ENCODE measurements at regions not wholly inside any gene's neighbourhood (a gene's known extent, or its start where the extent isn't known, plus 50 kb on each side); places are given as distances from the start of the nearest gene placed in this dataset.
"Not testable (repeated sequence)": the region's sequence is repeated elsewhere in the genome, so short reads cannot be mapped to it uniquely, and the experiment has no call there.

DNA sequence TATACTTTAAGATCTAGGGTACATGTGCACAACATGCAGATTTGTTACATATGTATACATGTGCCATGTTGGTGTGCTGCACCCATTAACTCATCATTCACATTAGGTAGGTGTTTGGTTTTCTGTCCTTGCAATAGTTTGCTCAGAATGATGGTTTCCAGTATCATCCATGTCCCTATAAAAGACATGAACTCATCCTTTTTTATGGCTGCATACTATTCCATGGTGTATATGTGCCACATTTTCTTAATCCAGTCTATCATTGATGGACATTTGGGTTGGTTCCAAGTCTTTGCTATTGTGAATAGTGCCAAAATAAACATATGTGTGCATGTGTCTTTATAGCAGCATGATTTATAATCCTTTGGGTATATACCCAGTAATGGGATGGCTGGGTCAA is 747.1 kb upstream of the MEF2C start:
- not testable (repeated sequence) for DNase-seq (ENCODE audit: low spot score)

DNA sequence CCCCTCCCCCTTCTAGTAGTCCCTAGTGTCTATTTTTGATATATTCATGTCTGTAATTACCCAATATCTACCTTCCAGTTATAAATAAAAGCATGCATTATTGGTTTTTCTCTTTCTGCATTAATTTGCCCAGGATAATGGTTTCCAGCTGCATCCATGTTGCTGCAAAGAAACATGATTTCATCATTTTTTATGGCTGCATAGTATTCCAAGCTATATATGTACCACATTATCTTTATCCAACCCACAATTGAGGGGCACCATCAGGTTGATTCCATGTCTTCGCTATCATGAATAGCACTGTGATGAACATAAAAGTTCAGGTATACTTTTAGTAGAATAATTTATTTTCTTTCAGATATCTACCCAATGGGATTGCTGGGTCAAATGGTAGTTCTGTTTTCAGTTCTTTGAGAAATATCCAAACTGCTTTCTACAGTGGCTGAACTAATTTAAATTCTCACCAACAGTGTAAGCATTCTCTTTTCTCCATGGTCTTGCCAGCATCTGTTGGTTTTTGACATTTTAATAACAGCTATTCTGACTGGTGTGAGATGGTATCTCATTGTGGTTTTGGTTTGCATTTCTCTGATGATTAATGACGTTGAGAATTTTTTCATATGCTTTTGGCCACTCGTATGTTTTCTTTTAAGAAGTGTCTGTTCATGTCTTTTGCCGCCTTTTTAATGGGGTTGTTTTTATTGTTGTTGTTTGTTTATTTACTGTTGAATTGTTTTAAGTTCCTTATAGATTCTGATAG is 746.1 kb upstream of the MEF2C start:
- no peak for DNase-seq (ENCODE audit: low spot score)

DNA sequence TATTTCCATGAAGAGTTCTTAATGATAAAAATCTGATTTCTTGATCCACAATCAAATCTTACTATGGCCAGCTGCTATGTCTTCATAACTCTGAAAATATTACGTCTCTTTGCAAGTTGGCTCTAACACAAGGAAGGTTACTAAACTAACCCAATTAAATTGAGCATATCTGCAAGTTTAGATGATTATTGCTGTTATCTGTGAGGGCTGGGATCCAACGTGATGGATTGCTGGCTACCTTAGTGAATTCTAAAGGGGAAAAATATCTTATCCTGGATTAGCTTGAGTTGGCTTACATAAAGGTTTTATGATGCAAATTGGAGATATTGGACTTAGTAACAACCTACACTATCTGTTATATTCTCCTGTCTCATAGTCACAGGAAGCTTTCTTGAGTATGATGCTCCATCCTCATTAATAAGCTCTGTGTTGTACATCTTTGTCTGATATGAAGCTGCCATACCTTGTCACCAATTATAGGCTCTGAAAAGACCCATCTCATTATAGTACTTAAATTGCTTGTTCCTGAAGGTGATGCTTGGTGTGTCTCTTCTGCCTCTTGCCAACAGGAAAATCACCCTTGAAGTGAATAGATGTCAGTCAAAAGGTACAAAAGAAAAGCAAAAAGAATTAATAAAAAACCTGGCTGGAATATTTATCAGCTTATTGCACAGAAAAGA is 733.0 kb upstream of the MEF2C start:
- no peak for DNase-seq (ENCODE audit: low spot score)

DNA sequence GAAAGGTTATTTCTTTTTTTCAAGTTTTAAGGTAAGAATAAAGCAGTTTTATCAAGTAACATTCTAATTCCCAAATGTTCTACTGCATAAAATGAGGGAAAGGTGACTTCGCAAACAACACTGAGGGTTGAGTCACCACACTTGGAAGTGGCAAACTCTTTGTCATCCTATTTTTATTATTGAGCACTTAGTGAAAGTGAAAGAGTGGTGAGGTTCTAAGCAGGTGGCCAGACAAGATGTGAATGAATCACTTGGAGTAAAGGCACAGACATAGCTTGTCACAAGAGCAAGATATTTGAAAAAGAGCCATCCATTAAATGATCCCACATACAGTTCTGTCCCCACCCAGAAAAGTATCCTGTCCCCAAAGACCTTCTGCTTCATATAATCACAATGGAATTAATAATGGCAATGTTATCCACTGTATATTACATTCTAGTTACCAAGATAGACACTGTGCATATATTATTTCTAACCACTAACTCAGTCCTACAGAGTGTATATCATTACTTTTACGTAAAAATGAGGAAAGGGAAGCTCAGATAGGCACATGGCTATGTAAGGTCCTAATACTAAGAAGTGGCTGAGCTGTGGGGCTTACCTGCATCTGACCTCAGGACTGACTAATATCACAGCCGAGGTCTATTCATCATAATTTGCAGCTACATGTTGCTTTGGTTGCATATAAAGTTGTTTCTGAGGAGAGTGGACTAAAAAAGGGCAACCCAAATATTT is 730.4 kb upstream of the MEF2C start:
- no peak for DNase-seq (ENCODE audit: low spot score)

DNA sequence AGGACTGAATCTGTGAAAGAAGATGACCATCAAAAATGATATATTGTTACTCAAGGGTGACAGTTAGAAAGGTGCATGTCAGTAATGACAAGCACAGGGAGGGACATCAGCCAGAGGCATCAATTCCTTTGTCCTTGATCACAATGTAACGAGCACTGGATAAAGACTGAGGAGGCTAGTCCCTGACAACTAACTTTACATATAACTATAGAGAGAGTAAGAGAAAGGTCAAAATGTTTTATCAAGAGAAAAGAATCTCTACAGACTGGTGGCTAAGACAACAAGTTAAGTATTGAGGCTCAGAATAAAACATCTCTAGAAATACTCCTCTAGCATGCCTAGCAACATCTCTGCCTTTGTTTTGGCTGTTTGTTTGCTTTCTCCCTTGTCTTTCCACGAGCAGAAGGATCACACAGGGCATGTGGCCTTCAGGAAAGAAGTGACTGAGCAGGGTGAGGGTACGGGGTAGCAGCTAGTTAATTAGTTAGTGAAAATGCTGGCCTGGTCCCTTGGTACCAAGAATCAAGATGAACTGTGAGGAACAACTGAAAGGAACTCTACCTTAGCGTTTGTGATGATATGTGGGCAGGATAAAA is 724.1 kb upstream of the MEF2C start:
- DNase-seq (ENCODE audit: low spot score): no peak

DNA sequence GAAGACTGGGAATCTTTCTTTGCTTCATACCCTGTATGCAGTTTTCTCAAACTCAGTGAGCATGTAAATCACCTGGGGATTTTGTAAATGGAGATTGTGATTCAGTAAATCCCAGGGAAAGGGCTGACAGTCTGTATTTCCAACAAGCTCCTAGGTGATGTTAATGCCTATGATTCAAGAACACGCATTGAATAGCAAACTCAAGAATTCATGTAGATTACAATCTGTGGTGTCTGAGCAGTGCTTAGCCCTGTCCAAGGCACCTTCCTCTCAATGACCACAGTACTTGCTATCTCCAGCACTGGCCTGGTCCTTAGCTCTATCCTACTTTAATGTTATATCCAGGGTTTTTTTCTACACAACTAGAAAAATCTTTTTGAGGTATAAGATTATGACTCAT is 721.4 kb upstream of the MEF2C start:
- no peak for DNase-seq (ENCODE audit: low spot score)

DNA sequence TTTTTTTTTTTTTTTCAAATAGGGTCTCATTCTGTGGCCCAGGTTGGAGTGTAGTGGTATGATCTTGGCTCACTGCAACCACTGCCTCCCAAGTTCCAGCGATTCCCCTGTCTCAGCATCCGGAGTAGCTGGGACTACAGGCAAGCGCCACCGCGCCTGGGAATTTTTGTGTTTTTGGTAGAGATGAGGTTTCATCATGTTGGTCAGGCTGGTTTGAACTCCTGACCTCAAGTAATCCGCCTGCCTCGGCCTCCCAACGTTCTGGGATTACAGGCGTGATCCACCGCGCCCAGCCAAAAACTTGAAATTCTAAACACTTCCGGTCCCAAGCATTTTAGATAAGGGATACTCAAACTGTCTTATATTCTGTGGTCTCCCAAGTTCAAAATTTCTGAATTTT is 718.9 kb upstream of the MEF2C start:
- no peak for DNase-seq (ENCODE audit: low spot score)

DNA sequence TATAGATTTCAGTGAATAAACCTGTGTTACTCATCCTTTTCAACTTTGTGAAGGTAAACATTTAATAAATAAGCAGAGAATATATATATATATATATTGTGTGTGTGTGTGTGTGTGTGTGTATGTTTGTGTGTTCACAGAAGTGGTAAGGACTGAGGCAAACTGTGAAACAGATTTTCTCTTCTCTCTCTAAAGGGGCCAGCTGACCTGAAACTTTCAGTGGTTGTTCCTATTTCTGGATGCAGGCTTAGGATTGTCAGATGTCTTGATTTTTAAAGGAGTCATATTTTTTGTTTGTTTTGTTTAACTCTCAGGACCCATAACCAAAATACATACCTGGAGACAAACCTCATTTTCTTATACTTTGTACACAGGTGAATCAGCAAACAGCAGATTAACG is 714.9 kb upstream of the MEF2C start:
- DNase-seq (ENCODE audit: low spot score): no peak

DNA sequence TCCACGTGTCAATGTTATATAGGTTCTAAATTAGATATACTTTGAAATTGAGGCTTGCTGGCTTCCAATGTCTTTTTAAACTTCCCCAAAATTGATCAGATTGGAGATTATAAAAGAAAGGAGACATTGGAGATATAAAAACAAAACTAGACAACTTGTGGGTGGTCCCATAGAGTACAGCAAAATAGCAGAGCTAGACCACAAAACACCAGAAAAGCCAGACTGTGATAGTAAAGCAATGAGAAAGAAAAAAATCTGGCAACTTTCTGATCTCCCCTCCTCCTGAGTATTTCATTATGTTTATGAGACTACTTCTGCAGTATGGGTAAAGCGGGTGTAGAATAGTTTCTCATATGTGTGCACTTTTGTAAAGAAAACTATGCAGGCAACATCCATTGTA is 713.8 kb upstream of the MEF2C start:
- no peak for DNase-seq (ENCODE audit: low spot score)

DNA sequence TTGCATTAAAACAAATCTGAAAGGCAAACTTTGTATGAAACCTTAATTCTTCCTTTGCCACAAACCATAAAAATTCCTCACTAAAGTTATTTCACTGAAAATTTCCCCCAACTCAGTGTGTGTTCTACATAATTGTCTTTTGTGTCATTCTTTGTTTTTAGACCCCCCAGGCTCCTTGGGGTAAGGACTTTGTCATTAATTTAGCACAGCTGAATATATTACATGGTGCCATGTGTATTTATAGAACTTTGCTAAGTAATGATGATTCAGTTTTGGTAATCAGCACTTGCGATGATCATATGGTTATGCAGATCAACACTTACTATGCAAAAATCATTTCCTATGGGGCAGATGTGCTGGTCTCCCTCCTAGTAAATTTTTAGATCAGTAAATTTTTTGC is 712.1 kb upstream of the MEF2C start:
- DNase-seq (ENCODE audit: low spot score): peak; percentile 4

DNA sequence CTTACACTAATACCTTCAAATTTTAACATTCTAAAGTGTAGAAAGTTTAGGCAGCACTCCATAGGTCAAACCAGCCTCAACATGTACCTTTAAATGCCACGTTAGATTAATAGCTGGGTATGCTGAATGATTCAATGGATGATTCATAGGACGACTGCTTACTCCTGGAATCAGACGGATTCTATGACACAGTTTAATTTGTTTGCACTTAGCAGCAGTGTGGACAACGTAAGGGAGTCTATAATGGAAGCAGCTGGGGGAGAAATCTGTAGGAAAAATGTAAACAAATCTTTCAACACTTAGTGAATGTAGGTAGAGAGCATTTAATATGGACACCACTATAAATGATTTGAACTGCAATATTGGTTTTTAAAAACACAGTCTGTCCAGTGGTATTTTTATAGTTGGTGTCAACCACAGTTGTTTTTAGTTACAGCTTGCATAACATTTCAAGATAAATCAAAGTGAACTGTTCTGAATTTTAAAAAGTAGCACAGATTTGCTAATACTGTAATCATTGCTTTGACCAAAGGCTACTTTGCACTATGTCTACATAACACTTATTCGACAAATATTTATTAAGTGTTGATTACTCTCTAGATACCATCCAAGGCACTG is 701.5 kb upstream of the MEF2C start:
- DNase-seq (ENCODE audit: low spot score): peak; percentile 48

DNA sequence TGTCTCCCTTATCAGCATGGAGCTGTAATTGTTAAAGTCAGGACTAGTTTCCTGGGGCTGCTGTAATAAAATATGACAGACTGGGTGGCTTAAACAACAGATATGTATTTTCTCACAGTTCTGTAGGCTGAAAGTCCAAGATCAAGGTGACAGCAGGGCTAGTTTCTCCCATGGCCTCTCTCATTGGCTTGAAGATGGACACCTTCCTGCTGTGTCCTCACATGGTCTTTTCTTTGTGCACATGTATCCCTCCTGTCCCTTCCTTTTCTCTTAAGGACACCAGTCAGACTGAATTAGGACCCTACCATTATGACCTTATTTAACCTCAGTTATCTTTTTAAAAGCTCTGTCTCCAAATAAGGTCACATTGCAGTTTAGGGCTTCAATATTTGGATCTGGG is 700.5 kb upstream of the MEF2C start:
- DNase-seq (ENCODE audit: low spot score): no peak

DNA sequence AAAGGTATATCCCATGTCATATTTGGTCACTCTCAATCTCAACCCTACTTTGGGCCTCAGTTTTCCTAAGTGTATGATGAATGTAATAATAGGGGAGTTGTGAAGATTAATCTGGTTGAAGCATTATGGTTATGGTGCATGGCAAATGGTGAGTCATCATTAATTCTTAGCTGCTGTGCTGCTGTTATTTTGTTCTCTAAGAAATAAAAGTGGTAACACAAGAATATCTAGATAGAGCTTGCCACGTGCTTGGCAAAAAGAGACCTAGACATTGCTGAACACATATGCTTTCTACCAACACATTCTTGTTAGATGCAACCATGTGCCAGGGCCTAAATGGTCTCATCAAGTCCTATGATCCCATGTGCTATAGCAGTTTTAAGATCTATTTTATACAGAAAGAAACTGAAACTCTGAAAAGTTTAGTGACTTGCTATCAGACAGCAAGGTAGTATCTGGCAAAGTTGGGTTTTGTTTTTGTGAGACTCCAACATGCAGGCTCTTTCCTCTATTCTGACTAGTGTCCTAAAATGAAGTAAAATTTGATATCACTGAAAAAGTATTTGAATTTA is 699.9 kb upstream of the MEF2C start:
- no peak for DNase-seq (ENCODE audit: low spot score)

DNA sequence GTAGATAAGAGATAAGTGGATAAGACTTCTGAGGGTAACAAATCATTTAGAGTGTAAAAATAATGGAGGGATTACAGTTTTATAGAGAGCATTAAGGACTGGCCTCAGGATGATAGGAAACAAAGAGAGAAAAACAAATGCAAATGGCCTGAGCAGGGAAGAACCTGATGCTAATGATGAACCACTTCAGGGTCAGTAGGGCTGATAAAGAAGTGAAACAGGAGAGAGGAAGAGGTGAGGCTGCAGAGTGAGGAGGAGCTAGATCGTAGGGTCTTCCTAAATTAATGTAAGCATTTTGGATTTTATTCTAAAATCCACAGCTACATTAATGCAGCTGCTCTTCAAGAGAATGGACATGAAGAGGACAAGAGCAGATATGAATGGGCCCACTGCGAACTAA is 698.0 kb upstream of the MEF2C start:
- DNase-seq (ENCODE audit: low spot score): no peak

DNA sequence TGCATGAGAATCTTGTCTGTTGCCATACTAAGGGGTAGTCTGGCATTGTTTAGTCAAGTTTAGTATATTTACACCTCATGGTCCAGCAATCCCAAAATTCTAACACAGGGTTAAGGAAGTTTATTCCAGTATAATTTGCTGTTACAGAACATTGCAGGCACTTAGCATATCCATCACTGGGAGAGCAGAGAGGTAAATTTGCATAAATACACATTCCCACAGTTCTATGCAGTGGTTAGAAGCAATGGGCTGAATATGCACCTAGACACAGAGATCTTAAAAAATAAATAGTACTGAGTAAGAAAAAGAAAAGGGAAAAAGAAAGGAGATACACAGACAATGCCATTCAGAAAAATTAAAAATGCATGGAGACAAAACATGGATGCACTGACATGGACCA is 692.3 kb upstream of the MEF2C start:
- no peak for DNase-seq (ENCODE audit: low spot score)

DNA sequence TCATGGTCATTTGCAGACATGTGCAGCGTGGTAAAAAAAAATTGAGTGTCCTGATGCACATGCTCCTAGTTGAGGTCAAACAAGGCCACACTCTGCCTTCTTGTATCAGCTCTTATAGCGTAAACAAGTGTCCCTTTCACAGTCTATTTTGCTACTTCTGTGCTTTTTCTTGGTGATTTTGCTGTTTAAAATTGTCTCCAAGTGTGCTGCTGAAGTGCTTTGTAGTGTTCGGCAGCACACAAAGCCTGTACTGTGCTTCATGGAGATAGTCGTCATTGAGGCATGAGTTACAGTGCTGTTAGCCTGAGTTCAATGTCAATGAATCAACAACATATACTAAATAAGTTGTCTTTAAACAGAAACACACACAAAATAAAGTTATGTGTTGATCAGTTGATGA is 690.4 kb upstream of the MEF2C start:
- no peak for DNase-seq (ENCODE audit: low spot score)

DNA sequence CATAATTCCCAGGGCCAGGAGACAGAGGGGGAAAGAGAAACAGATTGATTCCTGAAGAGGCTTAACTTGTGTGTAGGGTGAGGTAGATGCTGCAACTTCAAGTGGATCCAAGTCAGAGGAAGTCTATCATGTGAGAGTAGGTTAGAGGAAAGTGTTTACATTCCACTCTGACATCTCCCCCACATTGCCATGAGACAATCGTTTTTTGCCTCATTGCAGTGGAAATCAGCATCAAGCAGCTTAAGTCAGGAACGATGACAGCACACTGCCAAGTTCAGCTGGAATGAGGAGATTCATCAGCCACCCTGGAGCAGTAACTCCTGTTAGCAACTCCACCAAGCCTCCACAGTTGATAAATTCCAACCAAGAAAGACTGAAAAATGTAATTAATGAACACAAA is 689.7 kb upstream of the MEF2C start:
- DNase-seq (ENCODE audit: low spot score): peak; percentile 44

DNA sequence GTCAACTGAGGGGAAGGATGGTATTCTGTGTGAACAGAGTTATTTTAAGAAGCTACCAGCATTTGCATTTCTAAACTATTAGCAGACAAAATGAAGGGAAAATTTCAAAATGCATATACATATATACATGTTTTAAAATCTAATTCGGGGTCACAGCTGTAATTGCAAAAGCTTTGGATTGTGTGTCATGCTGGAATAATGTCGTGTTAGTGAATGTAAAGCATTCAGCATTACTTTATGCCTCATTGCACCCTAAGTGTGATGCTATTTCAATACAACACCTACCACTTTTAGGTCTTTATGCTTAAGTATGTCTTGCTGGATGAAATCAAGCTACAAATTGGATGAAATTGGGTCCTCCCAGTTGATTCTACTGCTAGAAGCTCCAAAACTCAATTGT is 687.6 kb upstream of the MEF2C start:
- DNase-seq (ENCODE audit: low spot score): no peak

DNA sequence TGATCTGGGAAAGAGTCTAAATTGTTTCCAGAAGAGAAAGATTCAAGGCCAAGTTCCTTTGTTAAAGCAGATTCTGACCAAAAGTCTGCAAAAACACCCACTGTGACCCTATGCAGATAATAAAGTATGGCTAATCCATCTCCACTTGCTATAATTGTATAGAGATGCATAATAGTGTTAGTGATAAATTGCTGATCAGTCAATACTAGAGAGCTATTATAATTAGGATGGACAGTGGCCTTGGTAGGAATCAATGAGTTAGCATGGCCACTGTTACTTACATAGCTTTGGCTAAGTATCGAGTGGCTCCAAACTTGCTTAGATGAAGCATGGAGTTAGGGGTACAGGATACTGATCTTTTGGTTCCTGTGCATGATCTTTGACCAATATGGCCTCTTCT is 683.4 kb upstream of the MEF2C start:
- no peak for DNase-seq (ENCODE audit: low spot score)

DNA sequence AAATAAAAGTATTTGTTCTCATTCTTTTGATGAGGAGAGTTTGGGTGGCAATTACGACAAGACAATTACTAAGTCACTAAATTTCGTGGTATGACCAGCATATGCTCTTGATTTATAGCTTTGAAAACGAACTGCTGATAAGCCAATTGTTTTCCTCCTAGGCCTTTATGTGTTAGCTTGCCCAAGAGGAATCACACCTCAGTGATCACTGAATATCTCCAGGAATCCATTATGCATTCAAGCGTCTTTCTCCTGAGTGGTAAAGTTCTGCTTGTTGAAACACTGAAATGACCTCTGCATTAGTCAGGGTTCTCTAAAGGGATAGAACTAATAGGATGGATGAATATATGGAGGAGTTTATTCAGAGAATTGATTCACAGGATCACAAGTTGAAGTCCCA is 677.7 kb upstream of the MEF2C start:
- no peak for DNase-seq (ENCODE audit: low spot score)

DNA sequence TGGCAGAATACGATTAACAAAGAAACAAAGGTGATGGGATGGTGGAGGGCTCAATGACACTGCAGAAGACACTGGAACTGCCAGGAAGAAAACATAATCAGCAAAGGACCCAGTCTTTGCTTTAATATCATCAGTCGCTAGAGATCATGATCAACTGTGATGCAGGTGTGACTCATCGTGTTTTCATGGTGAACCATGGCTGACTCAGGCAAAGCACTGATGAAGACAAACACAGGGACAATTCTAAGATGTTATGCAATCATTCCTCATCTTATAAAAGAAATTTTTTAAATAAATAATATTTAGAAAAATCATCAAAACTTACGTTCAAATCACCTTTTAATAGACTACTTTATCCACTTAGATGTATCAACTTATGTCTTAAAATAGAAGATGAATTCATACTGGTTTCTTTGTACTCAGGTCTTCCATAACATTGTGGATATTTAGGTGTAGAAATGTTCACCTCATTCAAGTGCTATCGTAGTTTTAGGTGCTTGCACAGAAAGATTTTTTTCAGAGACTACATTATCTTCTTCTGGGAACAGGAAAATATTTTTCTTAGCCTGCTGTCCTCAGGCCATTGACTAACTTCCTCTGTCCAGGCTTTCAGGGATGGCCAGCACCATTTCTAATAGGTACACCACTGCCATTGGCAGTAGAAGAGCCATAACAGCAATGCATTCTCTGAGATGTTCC is 673.4 kb upstream of the MEF2C start:
- peak; percentile 88 for DNase-seq (ENCODE audit: low spot score)

All from AG08395 (cell line).